ENCODE measurements at regions not wholly inside any gene's neighbourhood (a gene's known extent, or its start where the extent isn't known, plus 50 kb on each side); places are given as distances from the start of the nearest gene placed in this dataset.
"Not testable (repeated sequence)": the region's sequence is repeated elsewhere in the genome, so short reads cannot be mapped to it uniquely, and the experiment has no call there.

GRCh38 chr3:150300388-150300787 is 107.7 kb upstream of the TSC22D2 start:
- no peak for DNase-seq

GRCh38 chr3:150299201-150299600 is 108.9 kb upstream of the TSC22D2 start:
- no peak for DNase-seq

- DNase-seq, result no peak
Observed at GRCh38 chr3:150296966-150297365, 111.1 kb upstream of the TSC22D2 start.

GRCh38 chr3:150296123-150296735 is 111.9 kb upstream of the TSC22D2 start:
- DNase-seq, result no peak

GRCh38 chr3:150293401-150294001 is 114.6 kb upstream of the TSC22D2 start:
- DNase-seq, result no peak

- DNase-seq, result no peak
Observed at GRCh38 chr3:150292891-150293290, 115.2 kb upstream of the TSC22D2 start.

GRCh38 chr3:150291515-150291914 is 116.6 kb upstream of the TSC22D2 start:
- no peak for DNase-seq

GRCh38 chr3:150286390-150287147 is 121.5 kb upstream of the TSC22D2 start:
- DNase-seq, result no peak

GRCh38 chr3:150285601-150286000 is 122.5 kb upstream of the TSC22D2 start:
- DNase-seq, result no peak

GRCh38 chr3:150278843-150279381 is 129.2 kb upstream of the TSC22D2 start:
- DNase-seq, result no peak

- no peak for DNase-seq
Observed at GRCh38 chr3:150278195-150278594, 129.9 kb upstream of the TSC22D2 start.

- DNase-seq, result no peak
Observed at GRCh38 chr3:150277444-150277843, 130.7 kb upstream of the TSC22D2 start.

GRCh38 chr3:150275941-150276340 is 132.2 kb upstream of the TSC22D2 start:
- DNase-seq, result no peak

GRCh38 chr3:150274372-150274771 is 133.7 kb upstream of the TSC22D2 start:
- DNase-seq, result no peak

- no peak for DNase-seq
Observed at GRCh38 chr3:150273396-150273795, 134.7 kb upstream of the TSC22D2 start.

GRCh38 chr3:150271591-150271960 is 136.5 kb upstream of the TSC22D2 start:
- no peak for DNase-seq

GRCh38 chr3:150270883-150271590 is 137.1 kb upstream of the TSC22D2 start:
- no peak for DNase-seq

- not testable (repeated sequence) for DNase-seq
Observed at GRCh38 chr3:150270444-150270843, 137.7 kb upstream of the TSC22D2 start.

- DNase-seq, result no peak
Observed at GRCh38 chr3:150269526-150269925, 138.6 kb upstream of the TSC22D2 start.

- DNase-seq, result no peak
Observed at GRCh38 chr3:150268426-150269391, 139.4 kb upstream of the TSC22D2 start.

GRCh38 chr3:150267288-150267687 is 140.8 kb upstream of the TSC22D2 start:
- no peak for DNase-seq

GRCh38 chr3:150265305-150265704 is 142.8 kb upstream of the TSC22D2 start:
- no peak for DNase-seq
